PFSK-1 (cell line): ENCODE measurements at regions not wholly inside any gene's neighbourhood (a gene's known extent, or its start where the extent isn't known, plus 50 kb on each side); places are given as distances from the start of the nearest gene placed in this dataset.

Experiments used
- FOXP2 ChIP-seq: optimal IDR thresholded peaks from 2 replicates; pipeline ENCODE3; 2011; ENCODE audit warnings: borderline replicate concordance, control low read depth, inconsistent platforms; ENCODE audit not compliant: insufficient read depth; ENCODE audit errors: extremely low read length, extremely low read depth
- POLR2AphosphoS5 ChIP-seq: IDR thresholded peaks from 2 replicates; pipeline ENCODE4 v1.6.1; 2012; ENCODE audit warnings: low read depth, mild to moderate bottlenecking, control low read depth, low read length, moderate library complexity
- SIN3A ChIP-seq: IDR thresholded peaks from 2 replicates; pipeline ENCODE4 v1.6.1; 2012; ENCODE audit warnings: mild to moderate bottlenecking, low read length, moderate library complexity, borderline replicate concordance; ENCODE audit not compliant: insufficient read depth
- TAF1 ChIP-seq: IDR thresholded peaks from 2 replicates; pipeline ENCODE4 v1.6.1; 2012; ENCODE audit warnings: low read length, control low read depth, borderline replicate concordance; ENCODE audit not compliant: insufficient read depth
- TF ChIP-seq, protein P1 (sequence below), 2 experiments: IDR thresholded peaks; 2 replicates each; pipeline versions ENCODE4 v1.6.1 to v1.8.0; 2011 to 2012; ENCODE audit warnings: low read depth in 2 of 2, low read length in 2 of 2, control low read depth in 1 of 2, inconsistent platforms in 1 of 2, mild to moderate bottlenecking in 1 of 2, moderate library complexity in 1 of 2; ENCODE audit not compliant: insufficient read depth in 1 of 2

DNA sequence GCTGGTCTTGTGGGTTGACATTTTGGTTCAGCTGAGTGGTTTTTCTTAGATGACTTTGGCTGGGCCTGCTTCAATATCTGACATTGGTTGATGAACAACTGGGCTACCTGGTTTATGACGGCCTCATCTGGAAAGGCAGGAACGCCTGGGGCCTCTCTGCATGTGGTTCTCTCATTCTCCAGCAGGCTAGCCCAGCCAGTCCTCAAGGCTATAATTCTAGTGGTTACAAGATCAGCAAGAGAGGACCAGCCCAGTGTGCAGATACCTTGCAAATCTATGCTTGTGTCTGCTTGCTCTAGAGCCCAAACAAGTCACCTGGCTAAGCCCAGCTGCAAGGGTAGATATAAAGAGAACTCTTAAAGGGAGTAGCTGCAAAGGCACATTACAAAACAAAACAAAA is 214.2 kb upstream of the PUDP start:
- TF ChIP-seq SIN3A (no peak), FOXP2 (no peak), POLR2AphosphoS5 (no peak), TAF1 (no peak)
- TF ChIP-seq, protein P1, sequence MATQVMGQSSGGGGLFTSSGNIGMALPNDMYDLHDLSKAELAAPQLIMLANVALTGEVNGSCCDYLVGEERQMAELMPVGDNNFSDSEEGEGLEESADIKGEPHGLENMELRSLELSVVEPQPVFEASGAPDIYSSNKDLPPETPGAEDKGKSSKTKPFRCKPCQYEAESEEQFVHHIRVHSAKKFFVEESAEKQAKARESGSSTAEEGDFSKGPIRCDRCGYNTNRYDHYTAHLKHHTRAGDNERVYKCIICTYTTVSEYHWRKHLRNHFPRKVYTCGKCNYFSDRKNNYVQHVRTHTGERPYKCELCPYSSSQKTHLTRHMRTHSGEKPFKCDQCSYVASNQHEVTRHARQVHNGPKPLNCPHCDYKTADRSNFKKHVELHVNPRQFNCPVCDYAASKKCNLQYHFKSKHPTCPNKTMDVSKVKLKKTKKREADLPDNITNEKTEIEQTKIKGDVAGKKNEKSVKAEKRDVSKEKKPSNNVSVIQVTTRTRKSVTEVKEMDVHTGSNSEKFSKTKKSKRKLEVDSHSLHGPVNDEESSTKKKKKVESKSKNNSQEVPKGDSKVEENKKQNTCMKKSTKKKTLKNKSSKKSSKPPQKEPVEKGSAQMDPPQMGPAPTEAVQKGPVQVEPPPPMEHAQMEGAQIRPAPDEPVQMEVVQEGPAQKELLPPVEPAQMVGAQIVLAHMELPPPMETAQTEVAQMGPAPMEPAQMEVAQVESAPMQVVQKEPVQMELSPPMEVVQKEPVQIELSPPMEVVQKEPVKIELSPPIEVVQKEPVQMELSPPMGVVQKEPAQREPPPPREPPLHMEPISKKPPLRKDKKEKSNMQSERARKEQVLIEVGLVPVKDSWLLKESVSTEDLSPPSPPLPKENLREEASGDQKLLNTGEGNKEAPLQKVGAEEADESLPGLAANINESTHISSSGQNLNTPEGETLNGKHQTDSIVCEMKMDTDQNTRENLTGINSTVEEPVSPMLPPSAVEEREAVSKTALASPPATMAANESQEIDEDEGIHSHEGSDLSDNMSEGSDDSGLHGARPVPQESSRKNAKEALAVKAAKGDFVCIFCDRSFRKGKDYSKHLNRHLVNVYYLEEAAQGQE (IDR thresholded peaks at IDR 0.05; ENCODE audit: insufficient read depth in 1 of 2, low read depth in 2 of 2, low read length in 2 of 2) = no peak

DNA sequence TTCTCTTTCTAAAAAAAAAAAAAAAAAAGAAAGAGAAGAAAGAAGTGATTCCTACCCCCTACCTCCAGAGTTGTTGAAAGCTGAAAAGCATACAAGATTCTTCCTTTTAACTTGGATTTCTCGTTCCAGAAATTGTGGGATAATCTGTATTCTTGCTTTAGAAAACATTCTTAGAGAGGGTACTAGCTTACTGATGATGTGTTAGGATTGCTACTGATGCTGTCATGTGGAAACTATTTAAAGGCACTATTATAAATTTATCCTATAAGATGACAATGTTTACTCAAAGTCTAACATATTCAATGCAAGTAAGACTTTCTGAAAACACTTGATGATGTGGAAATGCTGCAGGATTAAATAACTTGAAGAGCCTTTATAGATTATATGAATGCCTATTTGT is 204.0 kb upstream of the PUDP start:
- TF ChIP-seq SIN3A (no peak), TAF1 (no peak), FOXP2 (no peak), POLR2AphosphoS5 (no peak)
- TF ChIP-seq, protein P1 (IDR thresholded peaks at IDR 0.05; ENCODE audit: insufficient read depth in 1 of 2, low read depth in 2 of 2, low read length in 2 of 2) = no peak

DNA sequence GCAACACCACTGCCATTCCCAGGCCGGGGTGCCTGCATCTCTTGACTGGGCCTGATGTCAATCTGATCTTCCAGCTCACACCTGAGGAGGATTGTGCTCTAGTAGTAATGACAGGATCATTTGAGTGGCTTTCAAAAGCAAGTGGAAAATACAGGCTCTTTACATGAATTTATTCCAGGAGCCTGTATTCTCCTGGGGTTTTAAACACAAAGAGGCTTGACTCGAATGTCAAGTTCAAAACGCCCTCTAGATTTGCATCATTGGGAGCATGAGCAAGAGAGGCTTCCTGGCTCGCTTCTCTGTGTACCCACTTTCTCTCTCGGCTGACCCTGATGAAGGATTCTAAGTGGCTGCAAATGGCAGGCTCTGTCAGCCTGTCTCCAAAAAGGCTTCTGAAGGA is 199.5 kb upstream of the PUDP start:
- TF ChIP-seq, protein P1 (IDR thresholded peaks at IDR 0.05; ENCODE audit: insufficient read depth in 1 of 2, low read depth in 2 of 2, low read length in 2 of 2) = no peak
- TF ChIP-seq FOXP2 = no peak
- no peak for TF ChIP-seq SIN3A
- TF ChIP-seq TAF1 = no peak

- TF ChIP-seq POLR2AphosphoS5 (no peak), SIN3A (no peak), FOXP2 (no peak), TAF1 (no peak)
- TF ChIP-seq, protein P1 (IDR thresholded peaks at IDR 0.05; ENCODE audit: insufficient read depth in 1 of 2, low read depth in 2 of 2, low read length in 2 of 2) = no peak
These were observed 198.1 kb upstream of the PUDP start for GRCh38 chrX:7346021-7346420.

GRCh38 chrX:7343181-7343580 is 195.2 kb upstream of the PUDP start:
- TF ChIP-seq, protein P1 (IDR thresholded peaks at IDR 0.05; ENCODE audit: insufficient read depth in 1 of 2, low read depth in 2 of 2, low read length in 2 of 2) = no peak
- TF ChIP-seq TAF1 (no peak), POLR2AphosphoS5 (no peak), SIN3A (no peak), FOXP2 (no peak)
